HG03442 (cell line): ENCODE measurements at regions not wholly inside any gene's neighbourhood (a gene's known extent, or its start where the extent isn't known, plus 50 kb on each side); places are given as distances from the start of the nearest gene placed in this dataset.

Source experiments
- ATAC-seq: cut with Tn5 transposase; IDR thresholded peaks from one replicate; pipeline ENCODE4 v1.9.1; 2021; ENCODE audit warnings: mild to moderate bottlenecking, moderate library complexity; ENCODE audit not compliant: unreplicated experiment

DNA sequence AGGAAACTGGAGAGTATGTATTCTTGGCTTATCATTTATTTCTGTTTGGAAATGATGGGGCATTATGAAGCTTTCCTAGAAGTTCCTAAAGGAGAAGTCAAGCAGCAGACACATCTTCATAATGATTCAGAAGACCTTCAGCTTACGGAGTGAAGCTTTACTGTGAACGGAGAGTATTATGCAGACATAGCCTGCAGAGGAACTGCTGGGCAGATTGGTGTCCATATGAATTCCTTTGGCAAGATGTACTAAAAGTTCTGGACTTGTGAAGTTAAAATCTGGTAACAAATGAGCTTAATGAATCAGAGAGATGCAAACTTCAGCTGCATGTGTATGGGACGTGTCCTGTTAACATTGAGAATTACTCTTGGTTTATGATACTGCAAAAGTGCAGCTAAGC, 60.1 kb downstream of the NABP1 start:
- ATAC-seq = no peak

- ATAC-seq = no peak
Measured at GRCh38 chr2:191738667-191739066, 60.7 kb downstream of the NABP1 start.

- ATAC-seq = no peak
Measured at GRCh38 chr2:191739194-191739593, 61.3 kb downstream of the NABP1 start.

DNA sequence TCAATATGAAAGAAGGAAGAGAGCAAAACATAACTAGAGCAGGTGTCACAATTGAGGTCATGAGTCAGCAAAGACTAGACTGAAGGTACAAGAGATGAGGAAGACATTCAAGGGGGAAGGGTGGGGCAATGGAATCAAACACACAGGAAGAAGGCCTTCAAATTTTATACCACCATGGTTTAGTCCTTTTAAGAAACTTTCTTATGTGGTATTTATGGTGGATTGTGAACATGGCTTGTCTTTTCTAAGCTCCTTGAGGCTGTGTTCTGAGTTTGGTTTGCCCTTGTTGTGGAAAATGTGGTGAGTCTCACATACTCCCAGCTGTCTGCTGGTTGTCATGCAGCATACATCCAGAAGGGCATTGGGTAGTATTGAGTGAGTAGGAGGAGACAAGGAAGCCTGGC, 62.1 kb downstream of the NABP1 start:
- peak; percentile 98 for ATAC-seq

GRCh38 chr2:191740759-191741158, 62.8 kb downstream of the NABP1 start:
- ATAC-seq = no peak

GRCh38 chr2:191746346-191747169, 68.6 kb downstream of the NABP1 start:
- no peak for ATAC-seq

DNA sequence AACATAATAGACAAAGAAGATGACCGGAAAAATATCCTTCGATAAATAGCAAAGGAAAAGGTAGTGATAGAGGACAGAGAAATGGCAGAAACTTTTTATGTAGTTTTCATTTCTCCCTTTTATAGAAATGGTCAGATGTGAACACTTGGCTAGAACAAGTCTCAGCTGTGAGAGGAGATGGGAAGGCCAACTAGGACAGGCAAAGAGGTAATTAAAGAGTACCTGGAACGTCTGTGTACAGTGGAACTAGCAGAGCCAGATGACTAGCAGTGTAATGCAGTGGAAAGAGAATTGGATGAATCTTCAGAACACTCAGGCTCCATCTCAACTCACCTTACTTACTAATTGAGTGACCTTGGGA, 69.2 kb downstream of the NABP1 start:
- no peak for ATAC-seq

DNA sequence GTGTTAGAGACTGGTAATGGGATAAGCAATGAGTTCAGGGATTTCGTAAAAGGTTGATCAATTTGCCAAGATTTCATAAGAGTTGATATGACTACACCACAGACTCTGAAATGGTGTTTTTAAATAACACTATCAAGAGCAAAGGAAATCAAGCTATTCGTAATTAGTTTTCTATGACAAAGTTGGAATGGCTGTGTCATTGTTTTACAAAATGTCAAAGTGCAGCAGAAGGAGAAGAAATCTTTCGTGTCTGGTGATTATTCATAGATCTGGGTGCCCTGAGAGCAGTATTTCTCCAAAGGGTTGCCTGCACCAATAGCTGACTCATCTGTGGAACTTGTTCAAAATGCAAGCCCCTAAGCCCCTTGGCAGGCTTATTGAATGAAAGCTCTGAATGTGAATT, 70.1 kb downstream of the NABP1 start:
- peak; percentile 40 for ATAC-seq

- peak; percentile 87 for ATAC-seq
Measured at GRCh38 chr2:191748528-191749180, 70.7 kb downstream of the NABP1 start.

DNA sequence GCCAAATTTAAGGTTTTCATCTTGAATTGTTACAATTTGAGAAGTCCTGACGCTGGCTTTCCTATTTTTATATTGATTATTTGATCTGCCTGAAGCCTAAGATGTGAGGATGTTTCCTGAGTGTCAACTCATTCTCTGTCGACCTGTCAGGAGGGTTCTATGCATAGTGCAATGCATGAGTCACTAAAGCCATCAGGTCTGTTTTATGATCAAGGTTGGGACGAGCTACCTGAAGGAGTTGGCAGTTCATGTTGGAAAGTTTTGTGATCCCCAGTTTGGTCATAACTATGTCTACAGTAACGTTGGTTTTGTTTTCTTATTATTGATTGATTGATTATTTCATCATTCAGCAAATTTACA, 71.2 kb downstream of the NABP1 start:
- ATAC-seq = peak; percentile 9

GRCh38 chr2:191754103-191754502, 76.2 kb downstream of the NABP1 start:
- no peak for ATAC-seq

GRCh38 chr2:191756761-191757160, 78.8 kb downstream of the NABP1 start:
- ATAC-seq = no peak

DNA sequence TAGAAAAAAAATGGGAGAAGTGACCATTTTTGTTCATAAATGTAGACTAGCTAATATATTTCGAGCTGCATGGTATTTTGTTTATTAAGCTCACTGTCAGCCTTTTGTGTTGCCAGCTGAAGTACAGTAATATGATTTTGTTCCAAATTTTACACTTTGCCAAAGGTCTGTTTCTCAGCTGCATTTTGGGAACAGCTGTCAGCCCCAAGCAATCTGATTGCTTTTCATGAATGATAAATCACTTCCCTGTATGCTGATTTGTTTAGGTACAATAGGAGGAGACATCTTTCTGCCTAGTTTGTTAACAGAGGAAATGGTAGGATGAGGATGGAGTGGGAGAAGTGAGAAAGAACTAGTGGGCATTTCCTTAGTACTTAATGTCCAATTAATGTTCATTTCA, 79.3 kb downstream of the NABP1 start:
- ATAC-seq = no peak

DNA sequence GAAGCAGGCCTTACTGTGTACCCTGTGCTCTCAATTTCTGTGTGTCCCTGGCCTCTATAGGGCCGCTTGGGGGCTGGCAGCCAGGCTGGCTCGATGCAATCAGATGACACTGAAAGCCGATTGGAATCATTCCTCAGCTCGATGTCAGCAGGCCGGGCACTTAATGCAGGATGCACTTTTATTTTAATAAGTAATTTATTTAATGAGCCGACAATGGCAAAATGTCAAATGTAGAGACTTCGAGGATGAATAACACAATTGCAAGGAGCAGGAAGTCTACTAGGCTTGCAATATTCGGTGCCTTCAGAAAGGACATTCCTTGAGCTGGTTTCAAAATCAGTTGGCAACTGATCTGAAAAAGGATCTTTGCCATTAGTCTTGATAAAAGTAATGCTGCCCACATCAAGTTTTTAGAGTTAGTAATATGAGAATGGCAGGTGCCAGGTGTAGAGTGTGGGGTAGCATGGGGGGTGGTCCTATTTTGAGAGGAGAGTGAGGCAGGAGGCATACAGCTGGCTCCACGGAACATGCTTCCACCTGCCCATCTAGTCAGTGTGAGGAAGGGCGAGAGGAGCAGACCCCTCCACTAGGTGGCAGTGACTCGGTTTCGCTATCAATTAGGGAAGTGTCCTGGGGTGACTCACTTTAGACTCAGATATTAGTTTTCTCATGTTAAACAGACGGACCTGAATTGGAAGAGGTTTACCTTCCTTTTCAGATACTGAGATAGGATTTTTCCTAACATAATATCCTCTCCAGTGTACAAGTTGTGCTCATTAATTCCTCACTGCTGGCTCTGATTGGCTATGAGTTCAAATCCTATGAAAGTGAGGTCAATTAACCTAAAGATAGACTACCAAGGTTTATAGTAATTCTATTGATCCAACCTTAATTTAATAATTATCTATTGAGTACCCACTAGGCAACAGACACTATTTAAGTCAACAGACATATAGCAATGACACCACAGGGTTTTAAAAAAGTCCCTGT, 80.9 kb downstream of the NABP1 start:
- peak; percentile 100 for ATAC-seq

DNA sequence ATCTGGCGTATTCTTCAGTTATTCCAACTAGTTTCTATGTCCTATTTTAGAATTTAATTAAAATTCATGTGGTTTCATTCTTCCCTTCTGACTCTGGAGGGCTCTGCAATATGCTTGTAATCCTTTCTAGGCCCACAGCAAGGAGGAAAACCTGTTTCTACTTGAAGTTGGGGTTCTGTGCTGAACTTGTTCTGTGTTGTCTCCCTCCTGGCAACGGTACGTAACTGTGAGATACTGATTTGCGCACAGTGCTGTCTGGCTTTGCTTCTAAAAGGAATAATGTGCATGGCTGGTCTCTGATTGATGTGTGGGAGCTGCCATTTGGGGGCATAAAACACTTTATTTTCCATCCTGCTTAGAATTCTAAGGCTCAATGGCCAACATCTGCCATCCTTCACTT, 81.7 kb downstream of the NABP1 start:
- ATAC-seq = no peak

DNA sequence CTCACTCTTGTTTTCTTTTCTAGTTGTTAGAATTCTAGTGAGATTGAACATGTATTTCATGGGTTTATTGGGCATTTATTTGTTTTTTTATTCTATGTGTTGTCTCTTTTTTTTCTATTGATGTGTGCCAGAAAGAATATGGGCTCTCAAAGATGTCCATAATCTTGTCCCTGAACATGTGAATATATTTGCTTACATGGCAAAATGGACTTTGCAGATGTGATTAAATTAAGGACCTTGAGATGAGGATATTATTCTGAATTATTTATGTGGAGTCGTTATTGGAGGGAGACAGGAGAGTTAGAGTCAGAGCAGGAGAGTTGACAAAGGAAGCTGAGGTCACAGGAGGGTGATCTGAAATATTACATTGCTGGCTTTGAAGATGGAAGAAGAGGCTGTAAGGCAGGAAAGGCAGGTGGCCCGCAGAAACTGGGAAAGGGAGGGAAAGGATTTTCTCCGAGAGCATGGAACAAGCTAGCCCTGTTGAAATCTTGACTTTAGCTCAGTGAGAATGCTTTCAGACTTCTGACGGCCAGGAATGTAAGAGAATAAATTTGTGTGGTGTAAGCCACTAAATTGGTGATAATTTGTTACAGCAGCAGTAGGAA, 82.8 kb downstream of the NABP1 start:
- ATAC-seq = no peak

- no peak for ATAC-seq
Measured at GRCh38 chr2:191773136-191773535, 73.8 kb downstream of the CAVIN2 start.

GRCh38 chr2:191777351-191777750, 69.5 kb downstream of the CAVIN2 start:
- no peak for ATAC-seq

DNA sequence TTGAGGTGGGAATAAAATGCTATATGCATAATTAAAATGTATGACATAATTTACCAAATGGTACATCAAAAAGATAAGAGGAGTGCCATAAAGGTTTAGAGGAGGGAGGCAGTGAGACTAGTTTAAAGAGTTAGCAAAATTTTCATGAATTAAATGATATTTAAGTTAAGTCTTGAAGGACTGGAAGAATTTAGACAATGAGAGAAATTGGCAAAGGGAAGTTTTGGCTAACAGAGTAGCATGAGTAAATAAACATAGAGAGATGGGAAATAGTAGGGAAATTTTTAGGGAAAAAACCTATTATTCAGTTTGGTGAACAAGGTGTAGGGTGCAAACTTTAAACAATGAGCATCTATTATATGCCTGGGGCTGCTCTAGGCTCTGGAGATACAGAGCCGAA, 68.8 kb downstream of the CAVIN2 start:
- no peak for ATAC-seq

DNA sequence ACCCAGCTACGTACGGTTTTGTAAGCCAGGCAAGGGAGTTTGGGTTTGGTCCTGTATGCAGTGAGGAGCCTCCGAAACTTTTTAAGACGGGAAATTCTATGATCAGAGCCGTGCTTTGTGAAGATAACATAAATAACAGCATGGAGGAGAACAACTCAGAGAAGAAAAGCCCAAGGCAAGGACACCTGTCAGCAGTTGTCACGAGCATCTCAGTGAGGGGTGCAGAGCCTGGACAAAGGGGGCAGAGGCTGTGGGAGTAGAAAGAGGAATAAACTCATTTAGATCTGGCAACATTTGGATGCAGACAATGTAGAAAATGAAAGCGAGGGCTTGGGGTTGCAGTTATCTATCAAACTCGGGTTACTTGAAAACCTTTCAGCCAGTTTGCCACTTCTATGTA, 64.5 kb downstream of the CAVIN2 start:
- no peak for ATAC-seq

DNA sequence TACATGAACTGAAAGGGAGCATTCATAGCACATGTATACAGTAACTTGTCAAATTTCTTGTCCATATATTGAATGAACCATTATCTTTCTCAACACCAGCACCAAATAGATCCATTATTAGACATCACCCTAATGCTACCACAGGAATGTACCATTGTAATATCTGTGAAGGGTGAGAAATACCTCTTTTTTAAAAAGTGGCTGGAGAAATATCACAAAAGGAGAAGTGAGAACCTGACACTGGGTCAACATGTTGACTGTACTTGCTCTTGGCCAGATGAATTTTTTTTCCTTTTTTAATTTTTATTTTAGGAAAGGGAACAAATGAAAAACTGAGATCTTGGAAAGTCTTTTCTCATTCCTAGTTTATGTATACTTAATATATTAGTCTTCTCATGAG, 63.5 kb downstream of the CAVIN2 start:
- ATAC-seq = peak; percentile 72
